A673 (cell line): ENCODE measurements at regions not wholly inside any gene's neighbourhood (a gene's known extent, or its start where the extent isn't known, plus 50 kb on each side); places are given as distances from the start of the nearest gene placed in this dataset.

Experiments used
- BruUV-seq: library from RNA; stranded (reverse); fragments of 400-500 nt; replicated peaks from 2 replicates; lab custom pipeline; 2021; lab: Mats Ljungman, UMichigan
- CTCF ChIA-PET: fragments of 300-600 bp; sonication (Branson Sonifier 250); formaldehyde crosslinking; loops from one replicate; lab custom pipeline; 2022; ENCODE audit warnings: antibody characterized with exemption; lab: Charles Lee
- POLR2A ChIA-PET: fragments of 300-600 bp; sonication (Branson Sonifier 250); formaldehyde crosslinking; loops from one replicate; lab custom pipeline; 2022; ENCODE audit warnings: antibody characterized with exemption; ENCODE audit not compliant: low non-redundant PET; lab: Charles Lee
- DNase-seq: peaks from one replicate; pipeline ENCODE4 v3.0.0-alpha.2; 2015; ENCODE audit warnings: low spot score
- H3K27ac ChIP-seq: fragments of 200-600 bp; sonication (generic); 2 replicates; pipeline ENCODE4 v1.5.1; 2016; ENCODE audit warnings: mixed run types, low read depth, mild to moderate bottlenecking, mixed read lengths, antibody characterized with exemption, low read length; ENCODE audit not compliant: poor library complexity, severe bottlenecking
- H3K27me3 ChIP-seq: fragments of 200-600 bp; sonication (generic); replicated peaks from 2 replicates; pipeline ENCODE4 v1.6.1; 2017; ENCODE audit warnings: mixed run types, low read depth, mild to moderate bottlenecking, mixed read lengths, antibody characterized with exemption, low read length; ENCODE audit not compliant: insufficient read depth, poor library complexity
- H3K36me3 ChIP-seq: fragments of 200-600 bp; sonication (generic); 2 replicates; pipeline ENCODE4 v1.6.1; 2016; ENCODE audit warnings: mixed run types, mild to moderate bottlenecking, mixed read lengths, antibody characterized with exemption, low read length; ENCODE audit not compliant: insufficient read depth, poor library complexity, severe bottlenecking
- H3K4me1 ChIP-seq: fragments of 200-600 bp; sonication (generic); 2 replicates; pipeline ENCODE4 v1.6.1; 2017; ENCODE audit warnings: mixed run types, mild to moderate bottlenecking, mixed read lengths, antibody characterized with exemption, low read length; ENCODE audit not compliant: insufficient read depth, poor library complexity, severe bottlenecking
- H3K4me3 ChIP-seq: fragments of 200-600 bp; sonication (generic); 2 replicates; pipeline ENCODE4 v1.5.1; 2016; ENCODE audit warnings: low read depth, mixed run types, mild to moderate bottlenecking, mixed read lengths, low read length; ENCODE audit not compliant: poor library complexity, severe bottlenecking
- H3K9me3 ChIP-seq: fragments of 200-600 bp; sonication (generic); 2 replicates; pipeline ENCODE4 v1.6.1; 2016; ENCODE audit warnings: mixed run types, low read depth, mild to moderate bottlenecking, mixed read lengths, antibody characterized with exemption, low read length; ENCODE audit not compliant: poor library complexity, severe bottlenecking
- CTCF ChIP-seq: fragments of 300-800, 200-600 bp; sonication (generic); conservative IDR thresholded peaks from 2 replicates; pipeline ENCODE4 v1.5.1; 2017; ENCODE audit warnings: low read depth, mild to moderate bottlenecking, antibody characterized with exemption, low read length, moderate library complexity, mixed read lengths
- EZH2 ChIP-seq: fragments of 200-600 bp; sonication (generic); IDR thresholded peaks from 2 replicates; pipeline ENCODE4 v1.6.1; 2017; ENCODE audit warnings: borderline replicate concordance, low read depth, mild to moderate bottlenecking, mixed read lengths, antibody characterized with exemption, low read length; ENCODE audit not compliant: poor library complexity, severe bottlenecking
- intact Hi-C: fragments of 100-400 bp; cut with micrococcal nuclease; formaldehyde crosslinking; loops from one replicate; pipeline ENCODE4 v1.10.0; 2022; ENCODE audit not compliant: unreplicated experiment

GRCh38 chr16:16923479-16923878, 544.5 kb downstream of the NPIPA7 start:
- ChIA-PET POLR2A (no interaction called here), CTCF (no interaction called here)
- intact Hi-C loops, result no loop called here
- Histone ChIP-seq H3K4me3 (no peak overlapping the region), H3K27ac (no peak overlapping the region), H3K4me1 (no peaks in the 10 kb centered on the region), H3K36me3 (no peaks in the 10 kb centered on the region), H3K27me3 (no peaks in the 10 kb centered on the region), H3K9me3 (no peaks in the 10 kb centered on the region)
- no peak for DNase-seq
- TF ChIP-seq CTCF (no peak), EZH2 (no peak)
- BruUV-seq, result no TSS peak

GRCh38 chr16:16924613-16925012, 545.7 kb downstream of the NPIPA7 start:
- CTCF ChIA-PET, result no interaction called here
- Histone ChIP-seq H3K4me3 (no peak overlapping the region), H3K27ac (no peak overlapping the region), H3K9me3 (no peaks in the 10 kb centered on the region), H3K4me1 (no peaks in the 10 kb centered on the region), H3K36me3 (no peaks in the 10 kb centered on the region), H3K27me3 (no peaks in the 10 kb centered on the region)
- no peak for DNase-seq
- POLR2A ChIA-PET, result no interaction called here
- no TSS peak for BruUV-seq
- no peak for TF ChIP-seq EZH2
- no peak for TF ChIP-seq CTCF
- intact Hi-C loops, result no loop called here

- no TSS peak for BruUV-seq
- Histone ChIP-seq H3K36me3 (no peaks in the 10 kb centered on the region), H3K4me1 (no peaks in the 10 kb centered on the region), H3K27ac (no peak overlapping the region), H3K9me3 (no peaks in the 10 kb centered on the region), H3K27me3 (no peaks in the 10 kb centered on the region), H3K4me3 (no peak overlapping the region)
- ChIA-PET POLR2A (no interaction called here), CTCF (no interaction called here)
- TF ChIP-seq CTCF, result no peak
- no peak for TF ChIP-seq EZH2
- no peak for DNase-seq
- intact Hi-C loops, result no loop called here
Measured at GRCh38 chr16:16925432-16925831, 545.3 kb downstream of the XYLT1 start.
